GM12891 (cell line): ENCODE measurements at regions not wholly inside any gene's neighbourhood (a gene's known extent, or its start where the extent isn't known, plus 50 kb on each side); places are given as distances from the start of the nearest gene placed in this dataset.

Experiments
- DNase-seq: peaks from one replicate; pipeline ENCODE4 v3.0.0; 2011; ENCODE audit warnings: low spot score; ENCODE audit not compliant: insufficient read length
- FAIRE-seq: peaks from 2 replicates; lab custom pipeline; 2011; peaks lifted over from hg19 to GRCh38; lab: Jason Lieb, UNC
- PAX5 ChIP-seq: IDR thresholded peaks from 2 replicates; pipeline ENCODE4 v1.6.1; 2011; ENCODE audit warnings: low read length, moderate library complexity, mild to moderate bottlenecking; ENCODE audit not compliant: insufficient read depth, severe bottlenecking
- POLR2A ChIP-seq: IDR thresholded peaks from 2 replicates; pipeline ENCODE4 v1.6.1; 2011; ENCODE audit warnings: low read depth, low read length, control low read depth
- POLR2AphosphoS5 ChIP-seq: IDR thresholded peaks from 2 replicates; pipeline ENCODE4 v1.6.1; 2011; ENCODE audit warnings: low read depth, low read length, control low read depth
- POU2F2 ChIP-seq: IDR thresholded peaks from 2 replicates; pipeline ENCODE4 v1.6.1; 2011; ENCODE audit warnings: low read depth, mild to moderate bottlenecking, control low read depth, low read length, moderate library complexity
- SPI1 ChIP-seq: IDR thresholded peaks from 2 replicates; pipeline ENCODE4 v1.6.1; 2011; ENCODE audit warnings: low read depth, low read length, control low read depth
- TAF1 ChIP-seq: IDR thresholded peaks from 2 replicates; pipeline ENCODE4 v1.6.1; 2011; ENCODE audit warnings: low read depth, low read length, control low read depth

GRCh38 chr11:20227631-20228030 is 67.4 kb upstream of the DBX1 start:
- TF ChIP-seq TAF1 (no peak), POU2F2 (no peak), POLR2A (no peak), SPI1 (no peak), PAX5 (no peak), POLR2AphosphoS5 (no peak)
- FAIRE-seq (no peak), DNase-seq (no peak)

- DNase-seq (no peak), FAIRE-seq (no peak)
- TF ChIP-seq TAF1: no peak
- TF ChIP-seq POLR2A: no peak
- TF ChIP-seq PAX5: no peak
- TF ChIP-seq POLR2AphosphoS5: no peak
- no peak for TF ChIP-seq SPI1
- no peak for TF ChIP-seq POU2F2
Measured at GRCh38 chr11:20226933-20227332, 66.7 kb upstream of the DBX1 start.

- FAIRE-seq (no peak), DNase-seq (no peak)
- no peak for TF ChIP-seq POLR2A
- no peak for TF ChIP-seq POLR2AphosphoS5
- TF ChIP-seq POU2F2: no peak
- no peak for TF ChIP-seq SPI1
- no peak for TF ChIP-seq TAF1
- TF ChIP-seq PAX5: no peak
Measured at GRCh38 chr11:20221566-20221965, 61.3 kb upstream of the DBX1 start.

GRCh38 chr11:20213790-20214189 is 53.5 kb upstream of the DBX1 start:
- FAIRE-seq: no peak
- TF ChIP-seq SPI1 (no peak), POU2F2 (no peak), PAX5 (no peak)
- no peak for DNase-seq

- no peak for FAIRE-seq
- TF ChIP-seq PAX5 (no peak), TAF1 (no peak), POU2F2 (no peak), POLR2AphosphoS5 (no peak), POLR2A (no peak), SPI1 (no peak)
- no peak for DNase-seq
Measured at GRCh38 chr11:20211691-20212090, 51.4 kb upstream of the DBX1 start.
